Small intestine (tissue), 7 donors: ENCODE measurements at regions not wholly inside any gene's neighbourhood (a gene's known extent, or its start where the extent isn't known, plus 50 kb on each side); places are given as distances from the start of the nearest gene placed in this dataset.

ENCODE experiments used
- DNase-seq, 2 donors: peaks; one replicate each; pipeline versions ENCODE4 v3.0.0 to v3.0.0-alpha.2; 2013
- FAIRE-seq: peaks from 2 replicates; lab custom pipeline; 2012; peaks lifted over from hg19 to GRCh38; lab: Jason Lieb, UNC
- H3K27ac ChIP-seq, 3 donors: one replicate each; pipeline ENCODE4 v1.5.1; 2013; ENCODE audit warnings: low read length in 2 of 3, mild to moderate bottlenecking in 2 of 3, control low read depth in 1 of 3, inconsistent platforms in 1 of 3, low read depth in 1 of 3, moderate library complexity in 1 of 3
- H3K27me3 ChIP-seq, 3 donors: one replicate each; pipeline ENCODE4 v1.6.1; 2013; ENCODE audit warnings: low read length in 3 of 3, inconsistent platforms in 1 of 3; ENCODE audit not compliant: control insufficient read depth in 3 of 3, insufficient read depth in 3 of 3
- H3K36me3 ChIP-seq, 3 donors: one replicate each; pipeline ENCODE4 v1.6.1; 2013; ENCODE audit warnings: low read length in 3 of 3, inconsistent platforms in 1 of 3, low read depth in 1 of 3, mild to moderate bottlenecking in 1 of 3, moderate library complexity in 1 of 3; ENCODE audit not compliant: control insufficient read depth in 3 of 3, insufficient read depth in 2 of 3
- H3K4me1 ChIP-seq, 3 donors: one replicate each; pipeline ENCODE4 v1.6.1; 2013; ENCODE audit warnings: low read length in 2 of 3, inconsistent platforms in 1 of 3, low read depth in 1 of 3, mild to moderate bottlenecking in 1 of 3, moderate library complexity in 1 of 3; ENCODE audit not compliant: control insufficient read depth in 3 of 3, insufficient read depth in 2 of 3
- H3K4me3 ChIP-seq, 3 donors: one replicate each; pipeline ENCODE4 v1.5.1; 2013; ENCODE audit warnings: low read length in 3 of 3, control low read depth in 1 of 3, inconsistent platforms in 1 of 3, low read depth in 1 of 3, mild to moderate bottlenecking in 1 of 3, moderate library complexity in 1 of 3
- H3K9me3 ChIP-seq, 2 donors: one replicate each; pipeline ENCODE4 v1.6.1; 2013; ENCODE audit warnings: low read depth in 1 of 2, low read length in 1 of 2; ENCODE audit not compliant: control insufficient read depth in 2 of 2, insufficient read depth in 1 of 2
- WGBS, 3 donors: extraction: QIAGEN DNeasy Blood & Tissue Kit; methylation state at CpG; one replicate each; pipeline ENCODE4 v1.1.7; 2013; 5-methylcytosine and 5-hydroxymethylcytosine counted together
- donor health status: healthy with polysubstance abuse.
- donor health status: control.
- donor health status: control.
- donor health status: Bipolar disorder and iron deficiency.
- donor health status: healthy.

GRCh38 chr9:69993110-69993509, 50.5 kb upstream of the MAMDC2 start:
- DNase-seq = no peak
- no peak overlapping the region for H3K27ac ChIP-seq
- H3K4me3 ChIP-seq = no peak overlapping the region
- no peak for FAIRE-seq
- no peaks in the 10 kb centered on the region for H3K36me3 ChIP-seq
- H3K4me1 ChIP-seq = no peaks in the 10 kb centered on the region
- H3K27me3 ChIP-seq = peaks cover 0 to 2% (median 0%) of the 10 kb centered on the region in 3 donors
- 79 to 92% (median 85%) methylated on average over 2 of the region's 2 CpGs for WGBS, 3 donors
- no peaks in the 10 kb centered on the region for H3K9me3 ChIP-seq
